Activated naive CD4-positive, alpha-beta T cell treated with Interleukin-2 at 50 U/mL for 16 hours (primary cell): ENCODE measurements at regions not wholly inside any gene's neighbourhood (a gene's known extent, or its start where the extent isn't known, plus 50 kb on each side); places are given as distances from the start of the nearest gene placed in this dataset.

Source experiments
- DNase-seq: peaks from one replicate; pipeline ENCODE4 v3.0.0-alpha.2; 2020

DNA sequence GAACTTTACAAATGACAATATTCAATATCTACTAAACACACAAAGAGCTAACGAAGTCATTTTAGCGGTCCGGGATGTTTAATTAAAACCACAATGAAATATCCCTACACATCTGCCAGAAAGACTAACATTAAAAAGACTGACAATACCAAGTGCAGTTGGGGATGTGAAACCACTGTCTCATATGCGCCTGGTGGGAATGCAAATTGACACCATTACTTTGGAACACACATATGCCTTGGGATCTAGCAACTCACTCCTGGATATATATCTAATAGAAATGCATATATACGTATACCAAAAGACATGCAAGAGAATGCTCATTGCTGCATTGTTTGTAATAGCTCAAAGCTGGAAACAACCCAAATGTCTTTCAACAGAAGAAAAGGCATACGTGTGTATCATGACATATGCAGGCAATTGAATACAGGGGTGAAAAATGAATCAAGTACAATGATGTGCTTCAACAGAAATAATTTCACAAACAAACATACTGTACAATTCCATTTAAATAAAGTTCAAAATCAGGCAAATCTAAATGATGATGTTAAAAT lies 153.3 kb downstream of the CARTPT start:
- DNase-seq: no peak

DNA sequence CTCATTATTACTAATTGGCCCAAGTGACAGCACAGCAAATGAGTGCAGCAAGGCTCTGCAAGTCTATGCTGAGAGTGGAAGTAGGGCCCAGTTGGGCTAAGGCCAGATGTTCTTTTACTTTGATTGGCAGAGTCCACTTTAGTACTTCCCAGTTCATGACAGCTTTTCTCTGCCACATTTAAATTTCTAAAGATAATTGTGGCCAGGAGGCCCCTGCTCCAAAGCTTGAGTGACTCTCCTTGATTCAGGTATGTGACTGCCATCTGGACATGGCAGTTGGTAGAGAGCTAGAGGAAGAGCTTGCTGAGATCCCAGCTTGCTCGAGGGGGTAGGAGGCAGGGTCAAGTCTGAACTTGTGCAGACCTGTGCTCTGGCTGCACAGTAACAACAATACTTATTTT lies 154.1 kb downstream of the CARTPT start:
- DNase-seq: no peak

DNA sequence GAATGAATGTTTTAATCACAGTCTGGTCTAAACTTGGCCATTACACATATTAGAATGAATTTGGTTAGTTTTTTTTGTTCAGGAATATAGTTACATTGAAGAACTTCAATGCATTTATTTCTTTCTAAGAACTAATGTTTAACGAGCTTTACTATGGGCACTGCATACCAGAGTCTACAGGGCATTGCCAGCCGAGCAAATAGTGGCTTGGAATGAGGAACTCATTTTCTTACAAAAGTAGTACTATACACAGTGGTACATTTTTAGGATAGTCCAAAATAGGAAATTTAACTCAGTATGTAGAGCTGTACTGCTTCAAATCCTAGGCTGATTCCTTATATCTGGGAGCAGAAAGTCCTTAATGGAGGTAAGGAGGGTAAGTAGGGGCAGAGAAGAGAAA lies 155.4 kb downstream of the CARTPT start:
- no peak for DNase-seq

DNA sequence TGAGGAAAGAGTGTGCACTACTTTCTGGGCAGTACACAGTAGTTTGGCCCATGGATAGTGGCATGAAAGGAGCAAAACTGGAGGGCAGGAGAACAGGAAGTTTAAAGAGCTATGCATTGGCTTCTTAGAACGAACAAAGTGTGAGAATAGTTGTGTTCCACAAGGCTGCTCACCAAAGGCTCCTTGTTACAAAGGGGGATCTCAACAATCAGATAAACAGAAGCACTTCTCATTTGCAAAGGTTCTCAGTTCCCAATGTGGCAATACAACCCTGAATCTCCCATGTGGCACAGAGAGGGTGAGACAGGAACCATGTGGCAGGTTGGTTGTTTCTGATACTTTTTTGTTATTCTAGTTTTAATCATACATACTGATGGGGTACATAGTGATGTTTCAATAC lies 158.4 kb downstream of the CARTPT start:
- no peak for DNase-seq

DNA sequence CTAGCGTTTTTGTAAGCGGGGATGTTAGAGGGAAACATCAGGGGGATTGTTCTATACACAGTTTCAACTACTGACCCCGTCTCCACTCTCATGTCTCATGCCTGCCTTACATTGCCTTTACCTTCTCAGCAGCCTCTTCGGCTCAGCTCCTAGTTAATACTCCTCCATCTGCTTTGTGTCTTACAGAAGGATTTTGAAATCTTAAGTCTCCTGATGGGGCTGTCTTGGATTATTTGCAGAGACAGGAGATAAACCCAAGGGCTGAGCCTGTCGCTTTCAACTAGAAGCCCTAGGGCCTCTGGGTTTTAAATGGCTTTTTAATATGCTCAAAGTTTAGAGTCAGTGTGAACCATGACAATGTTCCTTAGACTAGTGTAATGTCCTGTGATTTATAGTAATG lies 161.5 kb downstream of the CARTPT start:
- DNase-seq: no peak

DNA sequence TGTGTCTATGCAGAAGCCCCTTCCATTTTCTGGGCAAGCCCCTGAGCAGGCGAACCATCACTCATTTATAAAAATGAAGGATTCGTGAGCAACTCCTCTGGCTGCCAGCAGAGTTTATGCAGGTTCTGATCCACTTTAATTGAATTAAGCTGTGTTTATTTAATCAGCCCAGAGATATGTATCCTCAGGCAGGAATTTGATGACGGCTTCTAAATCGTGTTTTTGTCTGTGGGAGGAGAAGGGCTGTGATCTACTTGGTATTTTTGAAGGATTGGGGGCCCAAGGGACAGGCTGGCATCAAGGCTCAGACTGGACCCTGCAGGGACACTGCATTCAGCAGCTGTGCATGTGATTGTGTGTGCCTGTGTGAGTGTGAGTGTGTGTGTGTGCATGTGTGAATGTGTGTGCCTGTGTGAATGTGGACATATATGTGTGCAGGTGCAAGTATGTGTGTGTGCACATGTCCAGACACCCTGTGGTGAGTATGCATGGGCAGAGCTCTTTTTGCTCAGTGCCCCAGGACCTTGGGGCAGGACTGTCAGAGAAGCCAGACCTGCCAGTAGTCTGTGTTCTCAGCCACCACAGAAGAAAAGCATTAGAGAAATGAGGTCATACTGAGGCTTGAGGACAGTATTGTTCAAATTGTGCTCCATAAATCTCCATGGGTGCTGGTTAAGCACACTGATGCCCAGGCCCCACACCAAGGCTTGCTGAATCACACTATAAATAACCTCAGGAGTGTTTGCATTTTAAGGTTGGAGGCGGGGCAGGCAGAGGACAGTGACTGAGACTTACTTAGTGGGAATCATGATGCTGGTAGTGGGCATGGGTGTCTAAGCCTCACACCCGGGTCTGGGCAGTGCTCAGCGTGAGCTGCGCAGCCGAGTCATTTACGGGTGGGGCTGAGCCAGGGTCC lies 164.0 kb downstream of the CARTPT start:
- no peak for DNase-seq

DNA sequence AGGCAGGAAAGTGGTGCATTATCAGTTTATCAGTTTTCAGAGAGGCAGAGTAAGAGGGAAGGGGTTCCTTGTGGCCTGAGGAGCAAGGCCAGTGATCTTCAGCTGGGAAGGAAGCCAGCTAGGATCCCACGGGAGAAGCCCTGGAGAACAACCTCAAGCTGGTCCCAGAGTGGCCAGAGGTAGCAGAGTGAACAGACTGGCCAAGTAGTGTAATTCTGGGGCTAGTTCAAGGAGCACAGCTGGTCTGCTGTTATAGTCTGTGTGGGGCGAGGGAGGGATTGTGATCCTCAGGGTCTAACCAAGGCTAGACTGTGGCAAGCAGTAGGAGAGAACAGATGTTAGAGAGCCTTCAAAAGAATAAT lies 164.6 kb downstream of the CARTPT start:
- DNase-seq: no peak

DNA sequence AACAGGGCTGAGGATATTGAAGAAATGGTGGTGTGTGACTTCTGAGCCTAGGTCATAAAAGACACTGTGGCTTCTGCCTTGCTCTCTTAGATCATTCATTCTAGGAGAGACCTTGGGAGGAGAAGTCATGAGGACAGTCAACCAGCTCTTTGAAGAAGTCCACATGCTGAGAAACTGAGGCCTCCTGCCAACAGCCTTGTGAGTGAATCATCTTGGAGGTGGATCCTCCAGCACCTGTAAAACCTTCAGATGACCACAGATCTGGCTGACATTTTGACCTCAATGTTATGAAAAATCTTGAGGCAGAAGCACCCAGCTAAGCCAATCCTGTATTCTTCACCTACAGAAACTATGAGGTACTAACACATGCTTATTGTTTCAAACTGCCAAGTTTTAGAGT lies 165.9 kb downstream of the CARTPT start:
- no peak for DNase-seq

DNA sequence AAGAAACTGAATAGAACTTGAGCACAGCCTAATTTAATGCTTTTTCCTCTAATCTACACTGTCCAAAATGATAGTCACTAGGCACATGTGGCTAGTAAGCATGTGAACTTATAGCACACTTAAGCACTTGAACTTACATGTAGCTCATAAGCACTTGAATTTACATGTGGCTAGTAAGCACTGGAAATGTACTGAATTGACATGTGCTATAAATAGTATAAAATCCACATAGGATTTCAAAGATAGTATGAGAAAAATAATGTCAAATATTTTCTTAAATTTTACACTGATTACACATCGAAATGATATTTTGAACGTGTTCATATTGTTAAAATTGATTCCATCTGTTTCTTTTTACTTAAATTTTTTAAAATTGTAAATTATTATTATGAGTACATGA lies 167.3 kb downstream of the CARTPT start:
- no peak for DNase-seq

DNA sequence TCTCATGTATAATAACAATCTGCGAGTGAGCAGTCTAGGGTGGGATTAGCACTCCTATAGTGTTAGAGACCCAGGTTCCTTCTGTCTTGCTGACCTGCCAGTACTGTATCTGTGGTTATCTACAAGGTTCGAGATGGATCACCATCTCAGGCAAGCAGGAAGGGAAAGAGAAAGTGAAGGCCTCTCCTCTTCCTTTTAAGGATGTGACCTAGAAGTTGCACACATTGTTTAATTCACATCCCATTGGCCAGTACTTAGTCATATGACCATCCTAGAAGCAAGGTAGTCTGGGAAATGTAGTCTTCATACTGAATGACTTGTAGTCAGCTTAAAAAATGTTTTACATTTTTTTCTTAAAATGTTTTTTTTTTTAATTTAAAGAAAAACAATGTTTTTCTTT lies 168.6 kb downstream of the CARTPT start:
- DNase-seq: no peak

DNA sequence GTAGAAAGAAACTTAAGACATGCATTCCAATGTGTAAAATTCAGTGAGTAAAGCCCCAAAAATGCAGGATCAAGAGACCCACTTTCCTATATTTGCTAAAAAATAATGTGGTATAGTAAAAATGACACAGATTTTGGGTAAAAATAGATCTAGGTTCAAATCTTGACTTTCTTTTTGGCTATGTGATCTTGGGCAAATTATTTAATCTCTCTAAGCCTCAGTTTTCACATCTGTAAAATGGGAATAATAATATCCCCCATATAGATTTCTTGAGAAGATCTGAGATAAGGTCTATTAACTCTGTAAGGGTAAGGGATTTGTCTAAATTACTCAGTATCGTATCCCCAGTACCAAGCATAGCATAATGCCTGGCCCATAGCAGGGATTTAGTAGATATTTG lies 172.3 kb downstream of the CARTPT start:
- DNase-seq: no peak

DNA sequence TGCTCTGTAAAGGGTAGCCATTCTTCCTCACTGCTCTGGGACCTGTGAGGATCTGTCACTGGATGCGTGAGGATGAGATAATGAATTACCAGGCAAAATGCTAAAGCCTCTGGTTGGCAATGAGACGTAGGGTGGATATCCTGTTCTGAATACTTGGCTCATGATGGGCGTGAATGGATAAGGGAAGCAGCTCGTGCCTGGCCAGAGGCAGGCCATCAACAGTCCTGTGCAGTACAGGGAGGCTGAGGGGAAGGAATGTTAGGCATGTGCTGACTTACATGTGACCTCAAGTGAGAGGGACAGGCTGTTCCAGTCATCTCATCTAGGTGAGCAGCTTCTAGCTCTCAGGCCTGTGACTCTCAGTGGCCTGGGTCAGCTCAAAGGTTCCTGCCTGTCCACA lies 172.8 kb downstream of the CARTPT start:
- DNase-seq: no peak

DNA sequence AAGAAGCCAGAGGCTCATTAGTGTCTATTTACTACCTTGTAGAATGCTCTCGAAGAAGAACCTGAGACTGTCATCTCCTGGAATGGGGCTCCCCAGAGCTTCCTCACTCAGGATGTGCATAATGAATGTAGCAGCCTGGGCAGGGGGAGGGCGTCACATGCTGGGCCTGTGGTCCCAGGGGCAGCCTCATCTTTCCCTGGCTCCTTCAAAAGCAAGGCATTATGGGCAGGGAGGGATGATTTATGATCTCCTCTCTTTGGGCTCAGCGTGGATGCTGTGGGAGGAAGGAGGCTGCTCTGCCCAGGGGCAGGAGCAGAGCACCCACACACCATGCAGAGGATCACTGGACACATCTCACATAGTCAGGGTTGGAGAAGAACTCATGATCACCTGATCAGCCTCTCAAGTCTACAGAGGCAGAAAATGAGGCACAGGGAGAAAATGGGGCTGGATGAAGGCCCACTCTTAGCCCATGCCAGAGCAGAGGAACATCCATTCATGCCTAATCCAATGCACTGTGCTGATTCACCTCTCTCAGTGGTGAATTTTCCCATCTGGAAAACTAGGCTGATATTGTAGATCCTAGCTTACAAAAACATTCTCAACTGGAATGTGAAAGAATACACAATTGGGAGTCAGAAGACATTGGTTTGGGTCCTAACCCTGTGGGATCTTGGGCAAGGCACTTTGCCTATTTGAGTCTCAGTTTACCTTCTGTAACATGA lies 173.7 kb downstream of the CARTPT start:
- no peak for DNase-seq

DNA sequence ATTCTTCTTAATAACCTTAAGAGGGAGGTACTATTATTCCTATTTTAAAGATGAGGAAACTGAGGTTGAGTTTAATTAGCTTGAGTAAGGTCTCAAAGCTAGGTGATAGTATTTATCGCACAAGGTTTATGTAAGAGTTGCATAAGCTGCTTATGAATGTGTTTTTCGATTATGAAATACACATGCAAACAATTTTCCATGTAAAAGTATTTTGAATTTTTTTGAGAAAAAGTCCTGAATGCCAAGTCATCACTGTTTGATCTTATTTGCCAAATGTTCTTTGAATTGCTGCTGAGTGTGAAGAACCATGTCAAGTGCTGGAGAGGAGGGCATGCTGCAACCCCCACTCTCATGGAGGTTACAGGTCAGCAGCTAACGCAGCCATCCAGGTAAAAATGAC lies 174.4 kb downstream of the CARTPT start:
- DNase-seq: no peak

DNA sequence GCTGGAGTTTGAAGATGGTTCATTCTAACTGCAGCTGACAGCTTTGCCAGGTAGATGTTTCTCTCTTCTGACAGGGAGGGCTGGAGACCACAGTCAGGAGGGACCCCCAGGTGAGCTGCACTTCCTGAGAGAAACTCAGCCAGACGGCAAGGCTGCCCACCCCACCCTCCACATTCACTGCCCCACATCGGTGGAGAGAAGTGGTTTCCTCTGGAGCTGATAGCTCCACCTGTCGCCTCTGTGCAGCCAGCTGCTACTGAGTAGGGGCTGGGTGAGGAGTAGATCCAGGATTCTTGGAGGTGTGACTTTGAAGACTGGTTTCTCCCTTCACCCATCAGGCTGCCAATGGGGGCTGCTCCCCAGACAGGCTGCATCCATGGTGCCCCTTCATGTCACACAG lies 175.0 kb downstream of the CARTPT start:
- no peak for DNase-seq

DNA sequence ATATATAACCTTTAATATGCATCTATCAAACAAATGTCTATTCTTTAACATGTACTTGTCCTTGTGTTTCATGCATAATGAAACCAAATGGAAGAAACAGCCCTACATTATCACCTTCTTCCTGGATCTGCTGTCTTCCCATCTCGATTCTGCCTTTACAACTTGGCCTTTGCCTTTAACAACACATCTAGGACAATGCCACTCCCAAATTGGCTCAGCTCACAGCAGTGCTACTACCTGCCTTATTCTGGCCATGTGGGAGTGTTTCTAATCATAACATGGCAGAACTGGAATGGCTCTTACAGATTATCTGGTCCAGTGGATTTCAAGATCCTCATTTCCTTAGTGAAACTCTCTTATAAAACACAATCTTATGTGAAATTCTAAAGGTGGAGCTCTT lies 176.5 kb downstream of the CARTPT start:
- no peak for DNase-seq

DNA sequence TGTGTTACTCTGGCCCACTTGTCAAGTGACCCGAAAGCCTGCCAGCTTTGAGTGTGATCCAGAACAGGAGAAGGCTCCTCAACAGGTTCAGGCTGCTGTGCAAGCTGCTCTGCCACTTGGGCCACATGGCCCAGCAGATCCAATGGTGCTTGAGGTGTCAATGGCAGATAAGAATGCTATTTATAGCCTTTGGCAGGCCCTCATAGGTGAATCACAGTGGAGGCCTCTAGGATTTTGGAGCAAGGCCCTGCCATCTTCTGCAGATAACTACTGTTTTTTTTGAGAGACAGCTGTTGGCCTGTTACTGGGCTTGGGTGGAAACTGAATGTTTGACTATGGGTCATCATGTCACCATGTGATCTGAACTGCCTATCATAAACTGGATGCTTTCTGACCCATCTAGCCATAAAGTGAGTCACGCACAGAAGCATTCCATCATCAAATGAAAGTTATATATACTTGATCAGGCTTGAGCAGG lies 180.8 kb downstream of the CARTPT start:
- DNase-seq: no peak

DNA sequence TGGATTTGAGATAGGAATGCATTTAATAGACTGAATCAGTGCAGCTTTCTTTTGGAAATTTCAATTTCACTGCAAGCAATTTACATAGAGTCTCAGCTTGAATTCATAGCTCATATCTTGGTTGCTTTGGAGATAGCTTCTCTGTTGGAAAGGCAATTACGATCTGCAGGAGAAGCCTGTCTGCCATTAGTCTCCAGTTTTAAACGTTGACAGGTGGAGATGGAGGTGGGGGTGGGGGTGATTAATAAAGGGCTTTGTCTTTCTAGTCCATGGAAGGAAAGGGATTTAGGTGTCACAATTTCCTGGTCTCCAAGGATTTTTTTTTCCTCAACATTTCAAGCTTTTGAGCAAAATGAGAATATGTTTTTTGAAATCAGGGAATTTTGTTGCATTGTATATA lies 184.7 kb downstream of the CARTPT start:
- DNase-seq: no peak

DNA sequence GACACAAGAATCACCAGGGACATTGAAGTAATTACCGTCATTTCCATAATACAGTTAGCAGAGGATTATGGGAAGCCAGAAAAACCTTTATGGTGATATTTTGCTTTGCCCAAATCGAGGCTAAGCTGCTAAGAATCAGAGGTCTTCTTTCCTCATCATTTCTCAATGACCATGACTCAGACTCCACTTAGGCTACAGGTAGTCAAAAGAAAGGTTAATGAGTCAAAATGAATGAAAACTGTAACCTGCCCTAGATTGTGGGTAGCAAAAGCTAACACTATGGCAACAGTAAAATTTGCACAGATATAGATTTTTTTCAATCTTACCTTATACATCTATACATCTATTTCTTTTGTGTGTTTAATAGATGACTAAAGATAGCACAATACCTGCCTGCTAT lies 185.8 kb downstream of the CARTPT start:
- no peak for DNase-seq

DNA sequence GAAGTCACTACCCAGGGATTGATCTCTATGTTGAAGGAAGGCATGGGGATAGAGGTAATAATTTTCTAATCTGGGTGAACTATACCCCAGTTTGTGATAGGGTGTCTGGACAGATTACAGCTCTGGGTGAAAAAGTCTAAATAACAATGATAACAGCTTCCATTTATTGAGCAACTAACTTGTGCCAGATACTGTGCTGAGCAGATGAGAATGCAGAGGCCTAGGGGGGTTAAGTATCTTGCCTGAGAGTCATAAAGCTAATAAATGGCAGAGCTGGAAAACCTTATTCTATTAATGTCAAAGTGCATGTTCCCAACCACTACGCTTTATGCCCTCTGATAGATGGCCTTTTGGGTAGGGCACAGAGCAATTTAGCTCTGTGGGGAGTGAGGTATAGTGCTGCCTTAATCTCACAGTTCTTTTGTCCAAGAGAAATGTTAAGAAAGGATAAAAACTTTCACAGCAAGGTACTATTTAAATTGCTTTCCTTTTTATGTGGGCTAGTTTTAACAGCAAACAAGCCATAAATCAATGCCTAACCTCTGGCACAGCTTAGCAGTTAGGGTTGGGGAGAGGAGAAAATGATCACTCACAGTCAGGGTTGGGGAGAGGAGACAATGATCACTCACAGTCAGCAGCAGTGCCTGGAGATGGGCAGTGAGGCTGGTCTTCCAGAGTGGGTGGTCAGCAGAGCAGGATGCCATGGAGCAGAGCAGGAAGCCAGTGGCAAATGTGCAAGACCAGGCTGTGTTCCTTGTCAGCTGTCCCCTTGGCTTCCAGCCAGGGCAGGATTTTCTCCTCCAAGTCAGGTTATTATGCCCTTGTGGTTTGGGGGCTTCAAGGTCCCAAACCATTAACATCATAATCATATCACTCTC lies 187.0 kb downstream of the CARTPT start:
- DNase-seq: no peak

DNA sequence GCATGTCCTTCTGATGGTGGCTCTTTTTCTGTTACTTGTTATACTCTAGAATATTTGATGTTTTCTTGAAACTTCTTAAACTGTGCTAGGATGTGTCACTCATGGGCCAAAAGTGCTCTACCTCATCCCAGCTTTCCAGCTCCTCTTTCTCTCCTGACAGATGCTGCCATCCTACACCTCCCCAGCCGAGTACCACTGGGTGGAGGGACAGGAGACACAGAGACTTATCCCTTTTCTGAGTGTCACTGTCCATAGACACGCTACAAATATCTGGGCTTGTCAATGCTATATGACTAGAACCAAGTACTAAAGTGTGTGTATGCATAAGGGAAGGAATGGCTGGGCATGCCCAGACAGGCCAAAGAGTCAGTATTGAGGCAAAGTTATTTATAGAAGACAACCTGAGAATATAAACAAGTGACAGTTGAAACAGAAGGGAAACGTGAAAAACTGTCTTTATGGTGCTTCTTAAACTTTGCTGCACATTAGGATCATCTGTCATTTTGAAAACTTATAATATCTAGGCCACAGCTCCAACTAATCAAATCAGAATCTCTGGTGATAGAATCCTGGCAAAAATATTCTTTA lies 188.0 kb downstream of the CARTPT start:
- DNase-seq: no peak

DNA sequence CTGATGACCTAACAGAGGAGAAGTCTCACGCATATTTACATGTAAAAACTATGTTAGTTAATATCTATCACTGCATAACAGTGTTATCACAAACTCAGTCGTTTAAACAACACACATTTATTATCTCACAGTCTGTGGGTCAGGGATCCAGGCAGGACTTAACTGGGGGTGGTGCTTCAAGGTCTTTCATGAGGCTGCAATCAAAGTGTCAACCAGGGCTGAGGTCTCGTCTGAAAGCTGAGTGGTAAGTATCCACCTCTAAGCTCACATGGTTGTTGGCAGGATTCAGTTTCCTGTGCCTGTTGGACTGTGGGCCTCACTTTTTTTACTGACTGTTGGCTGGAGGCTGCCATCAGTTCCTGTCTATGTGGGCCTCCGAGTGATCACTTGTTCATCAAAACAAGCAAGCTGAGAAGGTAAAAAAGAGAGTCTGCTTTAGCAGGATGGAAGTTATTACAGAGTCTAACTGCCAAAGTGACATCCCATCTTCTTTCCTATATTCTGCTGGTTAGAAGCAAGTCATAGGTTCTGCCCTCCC lies 188.6 kb downstream of the CARTPT start:
- DNase-seq: no peak
